ENCODE measurements at regions not wholly inside any gene's neighbourhood (a gene's known extent, or its start where the extent isn't known, plus 50 kb on each side); places are given as distances from the start of the nearest gene placed in this dataset.

GRCh38 chr5:68932830-68933434 lies 160.9 kb upstream of the SLC30A5 start:
- ATAC-seq (ENCODE audit: low FRiP score in 2 of 2) (no peak), DNase-seq (no peak)
- no peak overlapping the region for H3K4me3 ChIP-seq
- peaks cover 0 to 12% (median 3%) of the 10 kb centered on the region in 4 donors for H3K9me3 ChIP-seq
- H3K4me1 ChIP-seq = no peaks in the 10 kb centered on the region
- no peaks in the 10 kb centered on the region for H3K27me3 ChIP-seq
- H3K36me3 ChIP-seq = no peaks in the 10 kb centered on the region
- no peak overlapping the region for H3K27ac ChIP-seq
- WGBS, 2 donors = 84 to 97% methylated on average over 2 to 3 of the region's 3 CpGs
- no peak for TF ChIP-seq POLR2AphosphoS5 (IDR thresholded peaks at IDR 0.05)
- no peak for TF ChIP-seq POLR2A (IDR thresholded peaks at IDR 0.05)
- no peak for TF ChIP-seq CTCF (IDR thresholded peaks at IDR 0.05)
- TF ChIP-seq EP300 (IDR thresholded peaks at IDR 0.05) = no peak

- ATAC-seq (ENCODE audit: low FRiP score in 2 of 2) = no peak
- WGBS, 2 donors = 89 to 98% methylated on average over 2 of the region's 2 CpGs
These were observed 151.6 kb upstream of the SLC30A5 start for GRCh38 chr5:68942169-68942568.

GRCh38 chr5:68946728-68947127 lies 147.1 kb upstream of the SLC30A5 start:
- Histone ChIP-seq H3K36me3 (no peaks in the 10 kb centered on the region), H3K4me3 (no peak overlapping the region), H3K9me3 (no peaks in the 10 kb centered on the region), H3K27ac (no peak overlapping the region), H3K4me1 (peaks cover 0 to 7% (median 3%) of the 10 kb centered on the region in 4 donors), H3K27me3 (no peaks in the 10 kb centered on the region)
- no peak for DNase-seq
- no peak for TF ChIP-seq POLR2AphosphoS5 (IDR thresholded peaks at IDR 0.05)
- TF ChIP-seq EP300 (IDR thresholded peaks at IDR 0.05) = no peak
- no peak for TF ChIP-seq POLR2A (IDR thresholded peaks at IDR 0.05)
- no peak for TF ChIP-seq CTCF (IDR thresholded peaks at IDR 0.05)
- WGBS, 2 donors = 91 to 93% methylated on average over 3 of the region's 3 CpGs
- no peak for ATAC-seq (ENCODE audit: low FRiP score in 2 of 2)

More at GRCh38 chr5:68942169-68942568, 151.6 kb upstream of the SLC30A5 start:
- Histone ChIP-seq H3K36me3 (no peaks in the 10 kb centered on the region), H3K27me3 (no peaks in the 10 kb centered on the region), H3K27ac (no peak overlapping the region), H3K4me3 (no peak overlapping the region), H3K4me1 (no peaks in the 10 kb centered on the region), H3K9me3 (no peaks in the 10 kb centered on the region)
- no peak for TF ChIP-seq POLR2A (IDR thresholded peaks at IDR 0.05)
- no peak for TF ChIP-seq EP300 (IDR thresholded peaks at IDR 0.05)
- TF ChIP-seq CTCF (IDR thresholded peaks at IDR 0.05) = no peak
- TF ChIP-seq POLR2AphosphoS5 (IDR thresholded peaks at IDR 0.05) = no peak
- DNase-seq = no peak

- no peaks in the 10 kb centered on the region for H3K36me3 ChIP-seq
- H3K27me3 ChIP-seq = no peaks in the 10 kb centered on the region
- no peak for ATAC-seq (ENCODE audit: low FRiP score in 2 of 2)
- WGBS, 2 donors = 68 to 85% methylated on average over 2 of the region's 2 CpGs
- peaks cover 0 to 7% (median 3%) of the 10 kb centered on the region in 4 donors for H3K4me1 ChIP-seq
- H3K27ac ChIP-seq = no peak overlapping the region
- TF ChIP-seq POLR2AphosphoS5 (IDR thresholded peaks at IDR 0.05) (no peak), CTCF (IDR thresholded peaks at IDR 0.05) (no peak), EP300 (IDR thresholded peaks at IDR 0.05) (no peak), POLR2A (IDR thresholded peaks at IDR 0.05) (no peak)
- no peak for DNase-seq
- H3K9me3 ChIP-seq = no peaks in the 10 kb centered on the region
- no peak overlapping the region for H3K4me3 ChIP-seq
These were observed 145.8 kb upstream of the SLC30A5 start for GRCh38 chr5:68947986-68948385.

GRCh38 chr5:68949256-68949655 lies 144.6 kb upstream of the SLC30A5 start:
- Histone ChIP-seq H3K36me3 (no peaks in the 10 kb centered on the region), H3K27me3 (no peaks in the 10 kb centered on the region), H3K27ac (no peak overlapping the region), H3K4me1 (peaks cover 0 to 9% (median 3%) of the 10 kb centered on the region in 4 donors), H3K4me3 (no peak overlapping the region), H3K9me3 (no peaks in the 10 kb centered on the region)
- no peak for ATAC-seq (ENCODE audit: low FRiP score in 2 of 2)
- DNase-seq = no peak
- WGBS, 2 donors = 53 to 54% methylated on average over 3 of the region's 3 CpGs
- TF ChIP-seq POLR2A (IDR thresholded peaks at IDR 0.05) (no peak), POLR2AphosphoS5 (IDR thresholded peaks at IDR 0.05) (no peak), CTCF (IDR thresholded peaks at IDR 0.05) (no peak), EP300 (IDR thresholded peaks at IDR 0.05) (no peak)

Data from upper lobe of left lung (tissue), 6 donors.